ENCODE measurements at regions not wholly inside any gene's neighbourhood (a gene's known extent, or its start where the extent isn't known, plus 50 kb on each side); places are given as distances from the start of the nearest gene placed in this dataset.

- no peaks in the 10 kb centered on the region for H3K36me3 ChIP-seq (replicated peaks in 1 of 2; ENCODE audit: control insufficient read depth in 1 of 2, insufficient read depth in 2 of 2, low read length in 2 of 2)
- DNase-seq (ENCODE audit: low spot score) (no peak), FAIRE-seq (no peak), ATAC-seq (no peak)
- in situ Hi-C loops (cut with HindIII; ENCODE audit: extremely low pct_ligation_motif_present, low pct_unique_long_range_greater_than_20kb) (no loop called here), intact Hi-C loops (cut with micrococcal nuclease; ENCODE audit: unreplicated experiment) (no loop called here)
- H4K20me1 ChIP-seq (ENCODE audit: insufficient read depth, low read length) = no peaks in the 10 kb centered on the region
- no TSS peak for BruUV-seq (replicated peaks)
- no peak overlapping the region for H3K9ac ChIP-seq (ENCODE audit: insufficient read depth, low read depth, low read length)
- no peak overlapping the region for H3K4me3 ChIP-seq (replicated peaks in 1 of 3; ENCODE audit: insufficient read depth in 1 of 3, low read depth in 2 of 3, low read length in 3 of 3)
- H3K79me2 ChIP-seq (ENCODE audit: insufficient read depth, low read length) = no peaks in the 10 kb centered on the region
- WGBS (ENCODE audit: low lambda C conversion rate) = 2% methylated on average over 2 of the region's 2 CpGs
- no peaks in the 10 kb centered on the region for H3K4me1 ChIP-seq (ENCODE audit: insufficient read depth, low read length)
- TF ChIP-seq THAP11 (CRISPR knock-in tag; IDR thresholded peaks at IDR 0.05) = peak; percentile 83
- no peak for TF ChIP-seq ZNF460 (CRISPR knock-in tag; IDR thresholded peaks at IDR 0.05; ENCODE audit: borderline replicate concordance)
- no peak overlapping the region for H3K4me2 ChIP-seq (ENCODE audit: low read depth, low read length)
- no peaks in the 10 kb centered on the region for H3K9me3 ChIP-seq (ENCODE audit: low read length)
- H3K27ac ChIP-seq (ENCODE audit: extremely low read length, insufficient read depth, low read length) = no peak overlapping the region
- H2AFZ ChIP-seq (ENCODE audit: low read length) = no peak overlapping the region
- ChIA-PET POLR2A (no interaction called here), CTCF (ENCODE audit: low intra/inter-chr PET ratio, low total read pairs) (no interaction called here)
- no peaks in the 10 kb centered on the region for H3K27me3 ChIP-seq (ENCODE audit: control insufficient read depth in 1 of 2, insufficient read depth in 2 of 2, low read length in 2 of 2)
These were observed 103.0 kb upstream of the VAV3 start for GRCh38 chr1:108067884-108068540.

- no peak for TF ChIP-seq KAT2B (IDR thresholded peaks at IDR 0.05; ENCODE audit: borderline replicate concordance, low read depth, low read length)
- no TSS peak for BruUV-seq (replicated peaks)
- CTCF ChIA-PET (ENCODE audit: low intra/inter-chr PET ratio, low total read pairs) = no interaction called here
These were observed 101.8 kb upstream of the VAV3 start for GRCh38 chr1:108066808-108067207.

More at GRCh38 chr1:108066808-108067207, 101.8 kb upstream of the VAV3 start:
- ATAC-seq = no peak
- H3K79me2 ChIP-seq (ENCODE audit: insufficient read depth, low read length) = no peaks in the 10 kb centered on the region
- no peaks in the 10 kb centered on the region for H3K4me1 ChIP-seq (ENCODE audit: insufficient read depth, low read length)
- H3K9ac ChIP-seq (ENCODE audit: insufficient read depth, low read depth, low read length) = no peak overlapping the region
- WGBS (ENCODE audit: low lambda C conversion rate) = 0% methylated on average over 1 of the region's 1 CpG
- no peaks in the 10 kb centered on the region for H3K9me3 ChIP-seq (ENCODE audit: low read length)
- no peaks in the 10 kb centered on the region for H4K20me1 ChIP-seq (ENCODE audit: insufficient read depth, low read length)
- in situ Hi-C loops (cut with HindIII; ENCODE audit: extremely low pct_ligation_motif_present, low pct_unique_long_range_greater_than_20kb) (no loop called here), intact Hi-C loops (cut with micrococcal nuclease; ENCODE audit: unreplicated experiment) (no loop called here)
- H3K36me3 ChIP-seq (replicated peaks in 1 of 2; ENCODE audit: control insufficient read depth in 1 of 2, insufficient read depth in 2 of 2, low read length in 2 of 2) = no peaks in the 10 kb centered on the region
- no peak overlapping the region for H3K27ac ChIP-seq (ENCODE audit: extremely low read length, insufficient read depth, low read length)
- no peak overlapping the region for H2AFZ ChIP-seq (ENCODE audit: low read length)
- no peaks in the 10 kb centered on the region for H3K27me3 ChIP-seq (ENCODE audit: control insufficient read depth in 1 of 2, insufficient read depth in 2 of 2, low read length in 2 of 2)
- no peak for DNase-seq (ENCODE audit: low spot score)
- POLR2A ChIA-PET = no interaction called here
- FAIRE-seq = no peak
- H3K4me3 ChIP-seq (replicated peaks in 1 of 3; ENCODE audit: insufficient read depth in 1 of 3, low read depth in 2 of 3, low read length in 3 of 3) = no peak overlapping the region
- H3K4me2 ChIP-seq (ENCODE audit: low read depth, low read length) = no peak overlapping the region

Measured in HepG2 (cell line).